ENCODE measurements at regions not wholly inside any gene's neighbourhood (a gene's known extent, or its start where the extent isn't known, plus 50 kb on each side); places are given as distances from the start of the nearest gene placed in this dataset.

DNA sequence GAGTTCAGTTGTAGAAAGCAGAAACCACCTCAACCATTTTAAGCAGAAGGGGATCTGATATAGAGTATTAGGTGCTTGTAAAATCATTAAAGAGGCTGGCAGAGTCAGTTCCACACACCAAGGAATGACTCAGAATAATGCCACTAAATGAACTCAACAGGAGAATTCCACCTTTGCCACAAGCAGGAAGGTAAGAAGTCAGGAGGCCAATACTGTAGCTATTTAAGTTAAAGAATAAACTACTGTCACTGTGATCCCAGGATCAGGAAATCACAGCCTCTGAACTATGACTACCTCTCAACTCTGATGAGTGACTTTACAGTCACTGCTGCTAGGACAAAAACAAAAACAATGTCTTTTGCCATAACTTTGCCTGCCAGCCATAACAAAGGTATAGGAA, 52.5 kb upstream of the PRMT6 start:
- Histone ChIP-seq H3K9me3 (replicated peaks; ENCODE audit: control insufficient read depth, insufficient read depth, low read length) (no peaks in the 10 kb centered on the region), H3K79me2 (ENCODE audit: control insufficient read depth, insufficient read depth, low read length) (no peaks in the 10 kb centered on the region), H3K4me1 (ENCODE audit: control insufficient read depth, insufficient read depth, low read length) (no peaks in the 10 kb centered on the region), H3K36me3 (ENCODE audit: control insufficient read depth in 2 of 2, insufficient read depth in 2 of 2, low read length in 1 of 2) (no peaks in the 10 kb centered on the region), H3K27me3 (replicated peaks in 1 of 2; ENCODE audit: control insufficient read depth in 2 of 2, insufficient read depth in 2 of 2, low read length in 1 of 2) (no peaks in the 10 kb centered on the region), H4K20me1 (ENCODE audit: control insufficient read depth, insufficient read depth) (no peaks in the 10 kb centered on the region), H3K4me3 (no peak overlapping the region), H3K9ac (ENCODE audit: control insufficient read depth, insufficient read depth, low read length) (no peak overlapping the region), H3K4me2 (ENCODE audit: control insufficient read depth, insufficient read depth) (no peak overlapping the region), H2AFZ (ENCODE audit: control insufficient read depth, low read depth, low read length) (no peak overlapping the region), H3K27ac (ENCODE audit: control insufficient read depth, insufficient read depth) (no peak overlapping the region)
- ATAC-seq: no peak
- in situ Hi-C loops (cut with MboI): no loop called here
- POLR2A ChIA-PET: no interaction called here
- TF ChIP-seq NR2C1 (IDR thresholded peaks at IDR 0.05) (no peak), NFYA (IDR thresholded peaks at IDR 0.05; ENCODE audit: borderline replicate concordance, low read depth, low read length) (no peak), GATAD2B (conservative IDR thresholded peaks at IDR 0.05; ENCODE audit: low read depth) (no peak), EED (IDR thresholded peaks at IDR 0.05; ENCODE audit: low read depth) (no peak), WRNIP1 (IDR thresholded peaks at IDR 0.05; ENCODE audit: borderline replicate concordance, low read depth, low read length) (no peak), SMC3 (IDR thresholded peaks at IDR 0.05; ENCODE audit: borderline replicate concordance, low read length) (no peak), MXI1 (IDR thresholded peaks at IDR 0.05; ENCODE audit: low read depth, low read length) (no peak), STAT3 (IDR thresholded peaks at IDR 0.05; ENCODE audit: low read depth, low read length) (no peak), MTA3 (IDR thresholded peaks at IDR 0.05; ENCODE audit: borderline replicate concordance, low read length) (no peak), FOS (IDR thresholded peaks at IDR 0.05; ENCODE audit: borderline replicate concordance, extremely low read depth, insufficient read length) (no peak), HDAC6 (IDR thresholded peaks at IDR 0.05; ENCODE audit: unreplicated experiment) (no peak), NRF1 (conservative IDR thresholded peaks at IDR 0.05; ENCODE audit: low read depth, low read length) (no peak)
- TF ChIP-seq, protein P1, sequence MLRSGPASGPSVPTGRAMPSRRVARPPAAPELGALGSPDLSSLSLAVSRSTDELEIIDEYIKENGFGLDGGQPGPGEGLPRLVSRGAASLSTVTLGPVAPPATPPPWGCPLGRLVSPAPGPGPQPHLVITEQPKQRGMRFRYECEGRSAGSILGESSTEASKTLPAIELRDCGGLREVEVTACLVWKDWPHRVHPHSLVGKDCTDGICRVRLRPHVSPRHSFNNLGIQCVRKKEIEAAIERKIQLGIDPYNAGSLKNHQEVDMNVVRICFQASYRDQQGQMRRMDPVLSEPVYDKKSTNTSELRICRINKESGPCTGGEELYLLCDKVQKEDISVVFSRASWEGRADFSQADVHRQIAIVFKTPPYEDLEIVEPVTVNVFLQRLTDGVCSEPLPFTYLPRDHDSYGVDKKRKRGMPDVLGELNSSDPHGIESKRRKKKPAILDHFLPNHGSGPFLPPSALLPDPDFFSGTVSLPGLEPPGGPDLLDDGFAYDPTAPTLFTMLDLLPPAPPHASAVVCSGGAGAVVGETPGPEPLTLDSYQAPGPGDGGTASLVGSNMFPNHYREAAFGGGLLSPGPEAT (IDR thresholded peaks at IDR 0.05; ENCODE audit: low read depth): no peak
- TF ChIP-seq, protein P2, sequence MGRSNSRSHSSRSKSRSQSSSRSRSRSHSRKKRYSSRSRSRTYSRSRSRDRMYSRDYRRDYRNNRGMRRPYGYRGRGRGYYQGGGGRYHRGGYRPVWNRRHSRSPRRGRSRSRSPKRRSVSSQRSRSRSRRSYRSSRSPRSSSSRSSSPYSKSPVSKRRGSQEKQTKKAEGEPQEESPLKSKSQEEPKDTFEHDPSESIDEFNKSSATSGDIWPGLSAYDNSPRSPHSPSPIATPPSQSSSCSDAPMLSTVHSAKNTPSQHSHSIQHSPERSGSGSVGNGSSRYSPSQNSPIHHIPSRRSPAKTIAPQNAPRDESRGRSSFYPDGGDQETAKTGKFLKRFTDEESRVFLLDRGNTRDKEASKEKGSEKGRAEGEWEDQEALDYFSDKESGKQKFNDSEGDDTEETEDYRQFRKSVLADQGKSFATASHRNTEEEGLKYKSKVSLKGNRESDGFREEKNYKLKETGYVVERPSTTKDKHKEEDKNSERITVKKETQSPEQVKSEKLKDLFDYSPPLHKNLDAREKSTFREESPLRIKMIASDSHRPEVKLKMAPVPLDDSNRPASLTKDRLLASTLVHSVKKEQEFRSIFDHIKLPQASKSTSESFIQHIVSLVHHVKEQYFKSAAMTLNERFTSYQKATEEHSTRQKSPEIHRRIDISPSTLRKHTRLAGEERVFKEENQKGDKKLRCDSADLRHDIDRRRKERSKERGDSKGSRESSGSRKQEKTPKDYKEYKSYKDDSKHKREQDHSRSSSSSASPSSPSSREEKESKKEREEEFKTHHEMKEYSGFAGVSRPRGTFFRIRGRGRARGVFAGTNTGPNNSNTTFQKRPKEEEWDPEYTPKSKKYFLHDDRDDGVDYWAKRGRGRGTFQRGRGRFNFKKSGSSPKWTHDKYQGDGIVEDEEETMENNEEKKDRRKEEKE (IDR thresholded peaks at IDR 0.05): no peak
- TF ChIP-seq, protein P3, sequence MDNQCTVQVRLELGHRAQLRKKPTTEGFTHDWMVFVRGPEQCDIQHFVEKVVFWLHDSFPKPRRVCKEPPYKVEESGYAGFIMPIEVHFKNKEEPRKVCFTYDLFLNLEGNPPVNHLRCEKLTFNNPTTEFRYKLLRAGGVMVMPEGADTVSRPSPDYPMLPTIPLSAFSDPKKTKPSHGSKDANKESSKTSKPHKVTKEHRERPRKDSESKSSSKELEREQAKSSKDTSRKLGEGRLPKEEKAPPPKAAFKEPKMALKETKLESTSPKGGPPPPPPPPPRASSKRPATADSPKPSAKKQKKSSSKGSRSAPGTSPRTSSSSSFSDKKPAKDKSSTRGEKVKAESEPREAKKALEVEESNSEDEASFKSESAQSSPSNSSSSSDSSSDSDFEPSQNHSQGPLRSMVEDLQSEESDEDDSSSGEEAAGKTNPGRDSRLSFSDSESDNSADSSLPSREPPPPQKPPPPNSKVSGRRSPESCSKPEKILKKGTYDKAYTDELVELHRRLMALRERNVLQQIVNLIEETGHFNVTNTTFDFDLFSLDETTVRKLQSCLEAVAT (IDR thresholded peaks at IDR 0.05): no peak
- TF ChIP-seq, protein P4, sequence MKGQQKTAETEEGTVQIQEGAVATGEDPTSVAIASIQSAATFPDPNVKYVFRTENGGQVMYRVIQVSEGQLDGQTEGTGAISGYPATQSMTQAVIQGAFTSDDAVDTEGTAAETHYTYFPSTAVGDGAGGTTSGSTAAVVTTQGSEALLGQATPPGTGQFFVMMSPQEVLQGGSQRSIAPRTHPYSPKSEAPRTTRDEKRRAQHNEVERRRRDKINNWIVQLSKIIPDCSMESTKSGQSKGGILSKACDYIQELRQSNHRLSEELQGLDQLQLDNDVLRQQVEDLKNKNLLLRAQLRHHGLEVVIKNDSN (IDR thresholded peaks at IDR 0.05; ENCODE audit: borderline replicate concordance, extremely low read length, insufficient read depth, low read depth, low read length): no peak
- RAD21 ChIA-PET (ENCODE audit: unreplicated experiment): no interaction called here
- no TSS peak for BruUV-seq (replicated peaks)
- DNase-seq (ENCODE audit: low read depth, low spot score): no peak
- SMC1A ChIA-PET (ENCODE audit: uncharacterized antibody, unreplicated experiment): interaction anchor here (1.0 kb wide), 1 partner anchor 55 kb away, joined by 3 read pairs; no protein-coding TSS in a partner anchor
- CTCF ChIA-PET: no interaction called here
- FAIRE-seq: no peak
- intact Hi-C loops (cut with micrococcal nuclease; ENCODE audit: unreplicated experiment): no loop called here

Data from GM12878 (cell line).